CD4-positive, alpha-beta T cell (primary cell): ENCODE measurements at regions not wholly inside any gene's neighbourhood (a gene's known extent, or its start where the extent isn't known, plus 50 kb on each side); places are given as distances from the start of the nearest gene placed in this dataset.

Source experiments
- ATAC-seq: fragments of 200-7000 bp; cut with Tn5 transposase; one replicate; pipeline ENCODE4 v1.10.0; 2022; ENCODE audit warnings: mild to moderate bottlenecking; ENCODE audit not compliant: poor library complexity
- CTCF ChIA-PET: fragments of 350-600 bp; sonication (Branson Sonifier 250); formaldehyde crosslinking; loops from one replicate; lab custom pipeline; 2021; ENCODE audit warnings: antibody characterized with exemption, inconsistent platforms; lab: Charles Lee
- POLR2A ChIA-PET: fragments of 350-600 bp; sonication (Branson Sonifier 250); formaldehyde crosslinking; loops from one replicate; lab custom pipeline; 2021; ENCODE audit warnings: antibody characterized with exemption, inconsistent platforms; lab: Charles Lee
- DNase-seq, 14 experiments: peaks; one replicate each; pipeline ENCODE4 v3.0.0-alpha.2; 2013 to 2020; ENCODE audit warnings: mixed read lengths in 2 of 14
- H3K27ac ChIP-seq, 2 donors: one replicate each; pipeline versions ENCODE4 v1.5.1 to v1.7.0; 2013; ENCODE audit warnings: low read length in 2 of 2, low read depth in 1 of 2, mild to moderate bottlenecking in 1 of 2
- H3K27me3 ChIP-seq, 2 experiments: 1 replicate in 1 of 2; 2 replicates in 1 of 2; pipeline versions ENCODE4 v1.6.1 to v1.7.0; 2013; ENCODE audit warnings: low read length in 2 of 2, control low read depth in 1 of 2, mild to moderate bottlenecking in 1 of 2, moderate library complexity in 1 of 2; ENCODE audit not compliant: insufficient read depth in 2 of 2, control insufficient read depth in 1 of 2
- H3K36me3 ChIP-seq: one replicate; pipeline ENCODE4 v1.6.1; 2013; ENCODE audit warnings: low read length, control low read depth; ENCODE audit not compliant: insufficient read depth
- H3K4me1 ChIP-seq: one replicate; pipeline ENCODE4 v1.6.1; 2013; ENCODE audit warnings: low read length, control low read depth; ENCODE audit not compliant: insufficient read depth
- H3K4me3 ChIP-seq: one replicate; pipeline ENCODE4 v1.5.1; 2013; ENCODE audit warnings: mild to moderate bottlenecking, low read length, moderate library complexity
- H3K9me3 ChIP-seq, 2 experiments: 1 replicate in 1 of 2; 2 replicates in 1 of 2; pipeline versions ENCODE4 v1.6.1 to v1.7.0; 2013; ENCODE audit warnings: low read length in 2 of 2, mild to moderate bottlenecking in 2 of 2, control low read depth in 1 of 2, moderate library complexity in 1 of 2; ENCODE audit not compliant: control insufficient read depth in 1 of 2, insufficient read depth in 1 of 2
- H3K27ac Mint-ChIP-seq: one replicate; pipeline ENCODE4 v1.8.0; 2020; ENCODE audit warnings: mixed read lengths
- H3K27me3 Mint-ChIP-seq: one replicate; pipeline ENCODE4 v1.8.0; 2021; ENCODE audit warnings: mixed read lengths
- H3K36me3 Mint-ChIP-seq: one replicate; pipeline ENCODE4 v1.8.0; 2021; ENCODE audit warnings: low read depth, mixed read lengths
- H3K4me1 Mint-ChIP-seq: one replicate; pipeline ENCODE4 v1.8.0; 2021; ENCODE audit warnings: low read depth, mixed read lengths
- H3K4me3 Mint-ChIP-seq: one replicate; pipeline ENCODE4 v1.8.0; 2020; ENCODE audit warnings: mild to moderate bottlenecking, mixed read lengths
- H3K9me3 Mint-ChIP-seq: one replicate; pipeline ENCODE4 v1.8.0; 2020; ENCODE audit warnings: mixed read lengths
- CTCF ChIP-seq: fragments of 200-600 bp; IDR thresholded peaks from one replicate; pipeline ENCODE4 v1.8.0; 2022; ENCODE audit warnings: antibody characterized with exemption, mild to moderate bottlenecking
- intact Hi-C, 2 experiments: fragments of 100-400 bp; cut with DNase I in 1 of 2; cut with micrococcal nuclease in 1 of 2; formaldehyde crosslinking; loops; one replicate each; pipeline versions ENCODE4 v1.15.1 to v1.9.0; 2023 to 2025; cut with DNase I, micrococcal nuclease

GRCh38 chr19:30898353-30899103 is 450.7 kb downstream of the TSHZ3 start:
- Histone ChIP-seq H3K9me3 (no peaks in the 10 kb centered on the region), H3K36me3 (no peaks in the 10 kb centered on the region), H3K4me1 (no peaks in the 10 kb centered on the region), H3K27me3 (peaks cover 0 to 3% of the 10 kb centered on the region in 2 experiments), H3K27ac (no peak overlapping the region), H3K4me3 (no peak overlapping the region)
- TF ChIP-seq CTCF: no peak
- intact Hi-C loops: no loop called here
- Mint-ChIP-seq H3K4me3 (no peak overlapping the region), H3K27ac (no peak overlapping the region), H3K27me3 (no peaks in the 10 kb centered on the region), H3K36me3 (no peaks in the 10 kb centered on the region), H3K4me1 (no peaks in the 10 kb centered on the region), H3K9me3 (no peaks in the 10 kb centered on the region)
- CTCF ChIA-PET: no interaction called here
- POLR2A ChIA-PET: no interaction called here
- DNase-seq: no peak
- no peak for ATAC-seq

GRCh38 chr19:30897553-30897952 is 451.7 kb downstream of the TSHZ3 start:
- no peak for ATAC-seq
- no peaks in the 10 kb centered on the region for H3K36me3 Mint-ChIP-seq
- no peaks in the 10 kb centered on the region for H3K9me3 ChIP-seq
- no peaks in the 10 kb centered on the region for H3K27me3 Mint-ChIP-seq
- H3K27ac ChIP-seq: no peak overlapping the region
- ChIA-PET CTCF (no interaction called here), POLR2A (no interaction called here)
- peaks cover 0 to 3% of the 10 kb centered on the region in 2 experiments for H3K27me3 ChIP-seq
- H3K4me3 ChIP-seq: no peak overlapping the region
- H3K36me3 ChIP-seq: no peaks in the 10 kb centered on the region
- H3K4me1 Mint-ChIP-seq: no peaks in the 10 kb centered on the region
- no peak for DNase-seq
- no peak overlapping the region for H3K4me3 Mint-ChIP-seq
- intact Hi-C loops: no loop called here
- no peaks in the 10 kb centered on the region for H3K9me3 Mint-ChIP-seq
- H3K4me1 ChIP-seq: no peaks in the 10 kb centered on the region
- no peak for TF ChIP-seq CTCF
- no peak overlapping the region for H3K27ac Mint-ChIP-seq

- Mint-ChIP-seq H3K27ac (no peak overlapping the region), H3K4me1 (no peaks in the 10 kb centered on the region), H3K9me3 (no peaks in the 10 kb centered on the region), H3K4me3 (no peak overlapping the region), H3K27me3 (no peaks in the 10 kb centered on the region), H3K36me3 (no peaks in the 10 kb centered on the region)
- H3K4me1 ChIP-seq: no peaks in the 10 kb centered on the region
- H3K4me3 ChIP-seq: no peak overlapping the region
- TF ChIP-seq CTCF: no peak
- ChIA-PET CTCF (no interaction called here), POLR2A (no interaction called here)
- no peak for DNase-seq
- H3K36me3 ChIP-seq: no peaks in the 10 kb centered on the region
- H3K27me3 ChIP-seq: peaks cover 0 to 3% of the 10 kb centered on the region in 2 experiments
- ATAC-seq: no peak
- intact Hi-C loops: no loop called here
- no peak overlapping the region for H3K27ac ChIP-seq
- no peaks in the 10 kb centered on the region for H3K9me3 ChIP-seq
These were observed 452.2 kb downstream of the TSHZ3 start for GRCh38 chr19:30897034-30897433.
